Loucy (cell line): ENCODE measurements at regions not wholly inside any gene's neighbourhood (a gene's known extent, or its start where the extent isn't known, plus 50 kb on each side); places are given as distances from the start of the nearest gene placed in this dataset.

Experiments
- CTCF ChIP-seq: fragments of 200-600 bp; sonication (generic); conservative IDR thresholded peaks from 2 replicates; pipeline ENCODE4 v1.5.1; 2014; ENCODE audit warnings: mild to moderate bottlenecking, antibody characterized with exemption, low read length
- EZH2phosphoT487 ChIP-seq: fragments of 200-600 bp; IDR thresholded peaks from 2 replicates; pipeline ENCODE4 v1.6.1; 2018; ENCODE audit warnings: antibody characterized with exemption, mild to moderate bottlenecking, moderate library complexity, borderline replicate concordance

GRCh38 chr3:188976407-188976806 lies 195.4 kb upstream of the TPRG1 start:
- TF ChIP-seq CTCF: no peak
- no peak for TF ChIP-seq EZH2phosphoT487
